ENCODE measurements at regions not wholly inside any gene's neighbourhood (a gene's known extent, or its start where the extent isn't known, plus 50 kb on each side); places are given as distances from the start of the nearest gene placed in this dataset.

- H3K27me3 ChIP-seq (ENCODE audit: control insufficient read depth in 2 of 2, insufficient read depth in 2 of 2, low read length in 2 of 2): no peaks in the 10 kb centered on the region
- H3K4me2 ChIP-seq (ENCODE audit: insufficient read depth, low read length): no peak overlapping the region
- no peak for DNase-seq (ENCODE audit: low read depth, low spot score)
- no peaks in the 10 kb centered on the region for H3K4me1 ChIP-seq (ENCODE audit: control insufficient read depth, extremely low read depth, insufficient read depth, low read length)
- CTCF ChIA-PET: interaction anchor here (0.7 to 1.6 kb wide), 3 partner anchors 14 to 1967 kb away, joined by 3 to 4 read pairs (median 4); no protein-coding TSS in a partner anchor
- no peak overlapping the region for H3K27ac ChIP-seq (ENCODE audit: insufficient read depth, low read depth, low read length)
- dilution Hi-C loops (cut with MboI; ENCODE audit: extremely low pct_ligation_motif_present, low sequenced_read_pairs): no loop called here
- H2AFZ ChIP-seq (ENCODE audit: low read depth, low read length): no peak overlapping the region
- H4K20me1 ChIP-seq (replicated peaks; ENCODE audit: control insufficient read depth, extremely low read depth, insufficient read depth, low read length): no peaks in the 10 kb centered on the region
- intact Hi-C loops (cut with micrococcal nuclease): no loop called here
- no peak overlapping the region for H3K4me3 ChIP-seq (replicated peaks in 1 of 3; ENCODE audit: insufficient read depth in 1 of 3, low read depth in 1 of 3, low read length in 3 of 3)
- H3K9me3 ChIP-seq (replicated peaks; ENCODE audit: control insufficient read depth, insufficient read depth, low read length): no peaks in the 10 kb centered on the region
- H3K9me1 ChIP-seq (replicated peaks; ENCODE audit: control insufficient read depth, extremely low read depth, insufficient read depth, low read length): no peaks in the 10 kb centered on the region
- no peaks in the 10 kb centered on the region for H3K79me2 ChIP-seq (ENCODE audit: control insufficient read depth, insufficient read depth, low read length)
- no peak overlapping the region for H3K9ac ChIP-seq (replicated peaks; ENCODE audit: extremely low read depth, insufficient read depth, low read length)
- no TSS peak for BruUV-seq (replicated peaks)
- POLR2A ChIA-PET: no interaction called here
- FAIRE-seq: no peak
- no peak for TF ChIP-seq EZH2 (IDR thresholded peaks at IDR 0.05; ENCODE audit: borderline replicate concordance, low read depth, low read length, severe bottlenecking)
- TF ChIP-seq MYC (IDR thresholded peaks at IDR 0.05; ENCODE audit: low read depth, low read length): no peak
- no peak for TF ChIP-seq CTCF (IDR thresholded peaks at IDR 0.05; ENCODE audit: extremely low read depth in 1 of 2, insufficient read depth in 1 of 2, low read depth in 1 of 2, low read length in 2 of 2)
- no peak for TF ChIP-seq JUN (IDR thresholded peaks at IDR 0.05; ENCODE audit: borderline replicate concordance, insufficient read depth, insufficient read length, low read depth)
- no peak for TF ChIP-seq MAX (IDR thresholded peaks at IDR 0.05; ENCODE audit: insufficient read depth, insufficient read length)
- TF ChIP-seq POLR2A (IDR thresholded peaks at IDR 0.05; ENCODE audit: low read depth, low read length): no peak
- no peak for TF ChIP-seq GATA2 (IDR thresholded peaks at IDR 0.05; ENCODE audit: insufficient read depth, insufficient read length, low read depth, low read length)
- no peaks in the 10 kb centered on the region for H3K36me3 ChIP-seq (ENCODE audit: control insufficient read depth in 2 of 2, extremely low read depth in 1 of 2, insufficient read depth in 2 of 2, low read length in 2 of 2)
Measured at GRCh38 chr5:123868881-123869280, 356.9 kb downstream of the CSNK1G3 start.

Data from endothelial cell of umbilical vein (primary cell).